ENCODE measurements at regions not wholly inside any gene's neighbourhood (a gene's known extent, or its start where the extent isn't known, plus 50 kb on each side); places are given as distances from the start of the nearest gene placed in this dataset.
"Not testable (repeated sequence)": the region's sequence is repeated elsewhere in the genome, so short reads cannot be mapped to it uniquely, and the experiment has no call there.

DNA sequence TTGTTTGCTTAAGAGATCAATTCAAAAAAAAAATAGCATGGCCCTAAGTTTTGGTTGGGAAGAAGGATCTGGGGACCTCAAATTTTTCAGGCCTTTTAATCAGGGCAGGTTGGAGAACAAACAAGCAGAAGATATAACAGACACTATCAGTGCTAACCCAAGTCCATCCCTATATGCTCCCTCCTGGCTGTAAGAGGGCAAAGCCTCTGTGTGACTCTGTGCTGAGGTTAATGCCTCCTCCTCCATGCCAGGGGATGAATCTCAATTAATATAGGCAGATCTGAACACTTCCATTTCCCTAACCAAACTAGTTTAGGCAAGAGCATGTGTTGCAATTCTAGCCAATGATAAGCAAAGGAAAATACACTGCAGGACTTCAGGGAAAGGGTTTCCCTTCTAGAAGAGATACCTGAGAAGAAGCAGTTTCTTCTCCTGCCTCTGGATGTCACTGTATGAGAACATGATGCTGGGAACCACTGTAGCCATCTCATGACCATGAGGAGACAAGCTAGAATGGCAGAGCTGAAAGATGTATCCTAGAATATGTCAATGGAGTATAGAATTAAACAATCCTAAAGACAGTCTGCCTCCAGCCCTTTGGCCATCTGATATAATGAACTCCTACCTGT lies 76.0 kb downstream of the CHD9NB start:
- no peak for DNase-seq

DNA sequence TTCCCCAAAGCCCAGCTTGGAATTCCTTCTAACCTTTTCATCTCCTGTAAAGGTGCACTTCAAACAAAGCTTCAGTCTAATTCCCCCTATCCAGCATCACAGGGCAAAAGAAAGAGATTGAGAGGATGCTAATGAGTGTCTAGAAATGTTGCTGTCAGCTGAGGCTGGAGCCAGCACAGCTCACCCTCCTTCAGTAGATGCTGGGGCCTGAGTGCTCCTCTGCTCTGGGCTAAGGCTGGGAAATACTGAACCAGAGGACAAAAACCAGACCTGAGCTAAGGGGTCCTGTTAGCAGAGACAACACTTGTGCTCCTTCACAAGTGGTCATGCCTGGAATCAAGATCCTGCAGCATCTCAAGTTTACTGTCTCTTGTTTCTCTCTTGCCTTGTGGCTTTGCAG lies 85.0 kb downstream of the CHD9NB start:
- DNase-seq = no peak

DNA sequence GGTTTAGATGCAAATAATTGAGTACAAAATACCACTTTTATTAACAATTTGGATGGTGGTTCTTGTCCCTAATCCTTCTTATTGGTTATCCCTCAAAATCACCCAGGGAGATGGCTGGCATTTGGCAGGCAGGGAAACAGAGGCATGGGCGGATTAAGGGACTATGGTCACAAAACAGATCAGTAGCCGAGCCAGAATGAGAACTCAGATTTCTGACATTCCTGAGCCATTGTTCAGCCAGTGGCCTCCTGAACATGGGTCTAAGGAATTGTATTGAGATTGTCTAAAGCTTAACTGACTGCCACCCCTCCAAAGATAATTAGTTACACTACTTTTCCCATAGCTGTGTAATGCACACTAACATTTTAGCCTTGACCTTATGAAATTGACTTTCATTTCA lies 88.4 kb downstream of the CHD9NB start:
- no peak for DNase-seq

DNA sequence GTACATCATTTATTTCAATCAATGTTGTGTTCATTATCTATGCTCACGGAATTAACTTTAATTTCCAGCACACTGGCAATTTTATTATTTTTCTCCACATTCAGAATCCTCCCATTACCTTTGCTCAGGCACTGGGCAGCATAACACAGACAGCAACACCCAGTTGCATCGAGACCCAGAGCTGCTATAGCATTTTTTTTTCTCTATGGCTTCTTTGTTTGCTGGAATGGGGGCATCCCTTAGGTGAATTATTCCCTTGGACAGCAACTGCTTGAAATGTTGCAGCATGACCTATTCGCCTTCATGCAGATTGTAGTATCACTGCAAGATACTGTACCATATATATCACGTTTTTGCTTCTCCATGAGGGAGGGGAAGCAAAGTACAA lies 88.8 kb downstream of the CHD9NB start:
- DNase-seq = no peak

GRCh38 chr16:52963212-52963854 lies 89.4 kb downstream of the CHD9NB start:
- DNase-seq = no peak

DNA sequence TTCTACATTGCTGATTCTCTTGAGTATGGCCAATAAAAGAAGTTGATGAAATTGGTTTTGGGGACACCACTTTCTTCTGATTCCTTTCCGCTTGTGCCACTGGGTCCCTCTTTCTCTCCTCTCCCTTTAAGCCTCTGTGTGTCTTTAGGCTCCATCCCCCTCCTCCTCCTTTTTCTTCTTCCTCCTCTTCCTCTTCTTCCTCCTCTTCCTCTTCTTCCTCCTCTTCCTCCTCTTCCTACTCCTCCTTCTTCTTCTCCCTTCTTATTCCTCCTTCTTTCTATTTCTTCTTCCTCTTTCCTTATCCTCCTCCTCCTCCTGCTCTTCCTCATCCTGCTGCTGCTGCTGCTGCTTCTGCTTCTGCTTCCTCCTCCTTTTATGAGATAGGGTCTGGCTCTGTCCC lies 93.7 kb downstream of the CHD9NB start:
- no peak for DNase-seq

DNA sequence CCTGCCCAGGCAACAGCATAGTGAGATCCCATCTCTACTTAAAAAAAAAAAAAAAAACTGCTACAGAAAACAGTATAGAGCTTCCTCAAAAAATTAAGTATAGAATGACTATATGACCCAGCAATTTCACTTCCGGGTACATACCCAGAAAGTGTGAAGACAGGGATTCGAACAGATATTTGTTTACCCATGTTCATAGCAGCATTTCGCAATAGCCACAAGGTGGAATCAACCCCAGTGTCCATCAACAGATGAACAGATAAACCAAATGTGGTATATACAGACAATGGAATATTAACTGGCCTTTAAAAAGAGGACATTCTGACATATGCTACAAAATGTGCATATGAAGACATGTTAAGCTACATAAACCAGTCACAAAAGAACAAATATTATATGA lies 95.5 kb downstream of the CHD9NB start:
- DNase-seq = no peak

DNA sequence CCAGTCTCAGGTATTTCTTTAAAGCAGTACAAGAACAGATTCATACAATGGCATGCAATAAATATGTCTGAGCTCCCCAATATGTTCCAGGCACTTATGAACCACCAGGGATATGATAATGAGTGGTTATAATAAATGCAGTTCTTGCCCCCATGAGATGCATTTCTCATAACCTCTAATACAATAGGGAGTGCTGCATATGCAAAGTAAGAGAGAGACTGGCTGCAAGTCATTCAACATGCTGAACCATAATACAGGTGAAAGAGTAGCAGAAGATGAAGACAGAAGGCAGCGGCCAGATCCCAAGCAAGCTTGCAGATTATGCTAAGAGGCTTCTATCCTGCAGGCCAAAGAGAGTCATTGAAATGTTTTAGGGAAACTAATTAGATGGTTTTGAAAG lies 96.7 kb downstream of the CHD9NB start:
- DNase-seq = no peak

- DNase-seq = no peak
Observed at GRCh38 chr16:52953215-52953614, 99.5 kb downstream of the CHD9NB start.

- no peak for DNase-seq
Observed at GRCh38 chr16:52948946-52949345, 103.8 kb downstream of the CHD9NB start.

DNA sequence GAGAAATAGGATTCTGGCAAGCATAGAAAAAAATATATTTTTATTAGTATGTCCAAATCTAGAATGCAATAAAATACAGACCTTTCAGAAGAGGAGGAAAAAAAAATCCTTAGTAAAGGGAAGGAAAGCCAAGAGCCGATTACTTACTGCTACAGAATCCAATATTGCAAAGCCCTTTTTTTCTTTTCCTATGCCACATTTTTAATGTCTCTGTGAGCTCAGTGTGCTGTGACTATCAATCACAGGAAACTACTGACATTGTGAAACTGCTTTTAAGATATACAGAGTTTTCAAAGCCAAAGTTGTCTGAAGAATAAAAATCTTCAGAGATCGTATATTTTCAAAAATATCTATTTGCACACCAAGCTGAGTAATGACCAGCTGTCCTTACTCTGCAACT lies 120.4 kb downstream of the CHD9NB start:
- DNase-seq = no peak

GRCh38 chr16:52929478-52930400 lies 123.0 kb downstream of the CHD9NB start:
- DNase-seq = no peak

DNA sequence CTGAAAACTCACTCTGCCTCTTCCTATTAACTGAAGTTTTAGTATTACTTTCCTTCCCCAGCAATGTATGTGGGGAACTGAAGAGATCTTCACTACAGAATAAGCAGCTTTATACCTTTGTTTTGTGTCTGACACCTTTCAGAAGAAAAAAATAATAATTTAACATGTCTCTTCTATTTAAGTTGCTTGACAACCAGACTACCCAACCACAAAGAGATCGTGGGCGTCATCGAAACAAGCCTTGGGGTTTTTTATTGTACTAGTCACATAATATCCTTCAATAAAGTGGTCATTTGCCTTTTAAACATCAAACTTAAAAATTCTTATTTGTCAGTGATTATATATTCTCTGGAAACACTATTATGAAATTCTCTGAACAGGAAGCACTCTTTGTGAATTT lies 123.7 kb downstream of the CHD9NB start:
- no peak for DNase-seq

GRCh38 chr16:52925143-52925542 lies 127.6 kb downstream of the CHD9NB start:
- peak; percentile 8 for DNase-seq

DNA sequence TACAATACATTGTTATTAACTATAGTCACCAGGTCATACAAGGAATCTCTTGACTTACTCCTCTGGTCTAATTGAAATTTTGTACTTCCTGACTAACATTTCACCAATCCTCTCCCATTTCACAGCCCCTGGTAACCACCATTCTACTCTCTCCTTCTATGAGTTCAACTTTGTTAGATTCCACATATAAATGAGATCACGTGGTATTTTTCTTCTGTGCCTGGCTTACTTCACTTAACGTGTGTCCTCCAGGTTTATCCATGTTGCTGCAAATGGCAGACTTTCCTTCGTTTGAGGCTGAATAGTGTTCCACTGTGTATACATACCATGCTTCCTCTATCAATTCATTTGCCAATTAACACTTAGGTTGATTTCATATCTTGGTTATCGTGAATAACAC lies 128.5 kb downstream of the CHD9NB start:
- no peak for DNase-seq

- DNase-seq = no peak
Observed at GRCh38 chr16:52921104-52921503, 131.6 kb downstream of the CHD9NB start.

DNA sequence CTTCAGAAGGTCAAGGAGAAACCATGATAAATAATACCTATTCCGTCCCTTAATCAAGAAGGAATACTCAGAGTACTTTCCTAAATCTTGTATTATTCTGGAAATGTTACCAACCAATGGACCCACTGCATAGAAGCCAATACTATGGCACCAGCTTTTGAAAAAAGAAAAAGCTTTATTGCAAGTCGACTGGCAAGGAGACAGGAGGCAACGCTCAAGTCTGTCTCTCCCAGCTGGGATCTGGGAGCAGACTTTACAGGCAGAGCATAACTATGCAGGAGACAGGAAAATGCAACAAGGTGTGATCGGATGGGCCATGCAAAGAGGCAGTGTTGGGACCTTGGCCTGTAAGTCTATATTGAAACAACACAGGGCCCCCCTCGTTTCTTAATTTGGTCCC lies 132.4 kb downstream of the CHD9NB start:
- DNase-seq = no peak

DNA sequence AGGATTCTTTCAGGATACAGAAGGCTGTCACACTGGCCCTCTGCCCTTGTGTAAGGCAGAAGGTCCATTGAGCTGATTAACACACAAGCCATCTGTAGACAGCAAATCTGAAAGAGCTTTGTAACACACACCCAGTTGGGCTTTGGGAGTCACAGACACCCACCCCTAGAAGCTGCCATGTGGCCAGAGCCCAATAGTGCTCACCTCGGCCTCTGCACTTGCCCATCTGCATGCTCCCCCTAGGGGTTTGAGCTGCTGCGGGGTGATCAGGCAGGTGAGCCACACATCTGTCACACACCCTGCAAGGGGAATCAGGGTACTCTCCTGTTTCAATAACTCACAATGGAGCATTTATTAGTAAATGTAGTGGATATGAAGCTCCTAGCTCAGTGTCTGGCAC lies 138.3 kb downstream of the CHD9NB start:
- no peak for DNase-seq

GRCh38 chr16:52912565-52913173 lies 140.0 kb downstream of the CHD9NB start:
- peak; percentile 59 for DNase-seq

DNA sequence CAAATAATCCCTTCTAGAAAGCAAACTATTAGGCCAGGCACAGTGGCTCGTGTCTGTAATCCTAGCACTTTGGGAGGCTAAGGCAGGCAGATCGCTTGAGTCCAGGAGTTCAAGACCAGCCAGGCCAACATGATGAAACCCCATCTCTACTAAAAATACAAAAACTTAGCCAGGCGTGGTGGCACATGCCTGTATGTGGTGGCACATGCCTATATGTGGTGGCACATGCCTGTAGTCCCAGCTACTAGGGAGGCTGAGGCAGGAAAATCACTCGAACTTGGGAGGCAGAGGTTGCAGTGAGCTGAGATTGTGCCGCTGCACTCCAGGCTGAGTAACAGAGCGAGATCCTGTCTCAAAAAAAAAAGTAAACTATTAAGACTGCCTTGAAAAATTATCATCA lies 144.6 kb downstream of the CHD9NB start:
- DNase-seq = not testable (repeated sequence)

DNA sequence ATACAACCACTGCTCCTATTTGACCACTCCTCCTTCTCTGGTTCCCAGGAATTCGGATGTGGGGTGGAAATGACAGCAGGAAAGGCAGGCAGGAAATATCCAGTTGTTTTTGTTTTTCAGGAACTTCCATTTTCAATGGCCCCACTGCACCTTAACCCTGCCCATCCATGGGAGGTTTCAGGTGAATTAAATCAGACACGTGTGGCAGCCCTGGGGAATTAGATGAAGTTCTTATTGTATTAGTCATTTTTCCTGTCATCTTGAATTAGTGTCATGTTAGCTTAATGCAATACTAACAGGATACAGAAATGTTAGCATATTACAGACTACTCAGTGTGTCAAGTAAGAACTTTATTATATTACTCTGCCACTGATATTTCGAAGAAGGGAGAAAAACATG lies 146.4 kb downstream of the CHD9NB start:
- DNase-seq = no peak

DNA sequence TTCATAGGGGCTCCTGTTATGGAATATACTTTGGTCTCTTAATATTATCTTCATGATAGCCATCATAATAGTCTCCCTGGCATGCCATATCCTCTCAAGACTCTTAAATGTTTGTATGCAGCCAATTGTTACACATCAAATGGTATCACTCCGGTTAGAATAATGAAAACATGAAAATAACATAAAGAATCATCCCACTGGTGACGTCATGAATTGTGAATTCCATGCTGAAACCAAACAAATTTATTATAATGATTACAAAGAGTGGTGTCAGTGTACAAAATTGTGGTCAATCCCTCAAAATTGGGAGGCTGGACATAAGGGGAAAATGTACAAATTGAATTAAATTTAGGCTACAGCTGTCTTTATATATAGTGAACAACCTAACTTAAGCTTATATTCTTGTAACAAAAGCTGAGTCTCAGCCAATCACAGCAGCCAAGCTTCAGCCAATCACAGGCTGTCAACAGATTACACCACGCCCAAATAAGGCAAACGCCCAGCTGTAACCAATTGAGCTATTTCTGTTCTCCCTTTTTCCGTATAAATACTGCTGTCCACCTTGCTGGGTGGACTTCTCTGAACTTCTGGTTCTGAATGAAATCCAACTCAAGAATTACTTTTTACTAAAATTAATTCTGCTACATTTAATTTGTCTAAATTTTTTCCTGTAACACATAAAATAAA lies 156.1 kb downstream of the CHD9NB start:
- DNase-seq = no peak

- no peak for DNase-seq
Observed at GRCh38 chr16:52874042-52874441, 178.7 kb downstream of the CHD9NB start.
